LoVo (cell line): ENCODE measurements at regions not wholly inside any gene's neighbourhood (a gene's known extent, or its start where the extent isn't known, plus 50 kb on each side); places are given as distances from the start of the nearest gene placed in this dataset.
"Not testable (repeated sequence)": the region's sequence is repeated elsewhere in the genome, so short reads cannot be mapped to it uniquely, and the experiment has no call there.

Source experiments
- DNase-seq: peaks from one replicate; pipeline ENCODE4 v3.0.0-alpha.2; 2016; ENCODE audit warnings: low spot score

DNA sequence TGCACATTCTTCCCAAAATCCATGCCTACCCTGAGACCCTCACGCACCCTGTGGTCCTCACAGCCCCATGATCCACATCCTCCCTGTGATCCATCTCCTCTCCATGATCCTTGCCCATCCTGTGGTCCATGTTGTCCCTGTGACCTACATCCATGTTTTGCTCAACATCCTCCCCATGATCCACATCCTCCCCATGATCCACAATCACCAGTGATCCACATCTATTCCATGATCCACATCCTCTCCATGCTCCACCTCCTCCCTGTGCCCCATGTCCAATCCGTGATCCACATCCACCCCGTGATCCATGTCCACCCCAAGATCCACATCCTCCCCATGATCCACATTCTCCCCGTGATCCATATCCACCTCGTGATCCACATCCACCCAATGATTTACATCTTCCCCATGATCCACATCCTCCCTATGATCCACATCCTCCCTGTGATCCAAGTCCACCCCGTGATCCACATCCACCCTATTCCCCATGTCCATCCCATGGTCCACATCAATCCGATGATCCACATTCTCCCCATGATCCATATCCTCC lies 281.2 kb downstream of the MYCN start:
- no peak for DNase-seq

DNA sequence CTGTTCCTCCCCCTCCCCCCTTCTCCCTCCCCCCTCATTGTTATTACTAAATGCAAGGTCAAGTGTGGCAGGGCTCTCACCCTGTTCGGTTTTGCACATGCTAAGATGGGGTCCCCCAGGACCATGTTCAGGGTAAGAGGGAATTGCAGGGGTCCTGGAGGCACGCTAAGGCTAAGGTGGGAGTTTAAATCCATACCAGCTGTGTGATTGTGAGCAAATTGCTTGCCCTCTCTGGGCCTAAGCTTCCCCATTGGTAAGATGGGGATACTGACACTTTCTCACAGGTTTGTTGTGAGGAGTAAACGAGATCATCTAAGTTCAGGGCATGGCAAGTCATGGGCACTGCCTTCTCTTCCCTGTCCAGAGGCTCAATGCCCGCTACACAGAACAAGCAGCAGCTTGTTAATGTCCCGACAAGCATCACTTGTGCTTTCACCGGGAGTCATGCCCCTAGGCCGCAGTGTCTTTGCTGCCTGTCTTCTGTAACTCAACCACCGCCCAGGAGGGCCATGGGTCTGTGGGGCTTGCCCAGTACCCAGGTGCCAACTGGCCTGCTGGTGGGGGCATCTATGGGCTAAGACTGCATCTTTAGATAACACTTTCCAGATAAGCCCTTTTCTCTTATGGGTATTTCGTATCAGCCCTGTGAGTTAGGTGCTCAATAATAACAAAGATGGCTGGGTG lies 279.1 kb downstream of the MYCN start:
- DNase-seq = no peak

DNA sequence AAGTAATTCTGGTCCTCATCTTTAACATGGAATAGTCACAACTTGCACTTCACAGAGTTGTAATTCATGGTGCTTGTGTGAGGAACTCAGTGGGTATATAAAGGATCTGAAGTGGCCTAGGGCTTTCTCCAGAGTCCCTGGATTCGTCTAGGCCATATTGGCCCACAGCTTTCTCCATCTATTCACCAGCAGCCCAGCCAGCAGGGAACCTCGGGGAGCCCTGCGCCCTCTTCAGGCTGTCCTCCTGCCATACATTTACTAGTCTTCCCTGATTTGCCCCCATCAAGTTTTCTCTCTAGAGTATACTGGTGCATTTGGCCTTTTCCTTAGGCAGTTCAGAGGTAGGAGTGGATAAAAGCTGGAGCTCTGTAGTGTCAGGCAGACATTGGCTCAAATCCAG lies 278.3 kb downstream of the MYCN start:
- DNase-seq = peak; percentile 1

DNA sequence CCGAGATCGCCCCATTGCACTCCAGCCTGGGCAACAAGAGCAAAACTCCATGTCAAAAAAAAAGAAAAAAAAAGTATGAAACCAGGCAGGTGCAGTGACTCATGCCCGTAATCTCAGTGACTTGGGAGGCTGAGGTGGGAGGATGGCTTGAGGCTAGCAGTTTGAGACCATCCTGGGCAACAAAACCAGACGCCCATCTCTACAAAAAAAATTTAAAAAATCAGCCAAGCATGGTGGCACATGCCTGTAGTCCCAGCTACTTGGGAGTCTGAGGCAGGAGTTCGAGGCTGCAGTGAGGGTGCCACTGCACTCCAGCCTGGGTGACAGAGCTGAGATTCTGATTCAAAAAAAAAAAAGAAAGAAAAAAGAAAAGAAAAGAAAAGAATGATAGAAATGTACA lies 277.8 kb downstream of the MYCN start:
- DNase-seq = no peak

DNA sequence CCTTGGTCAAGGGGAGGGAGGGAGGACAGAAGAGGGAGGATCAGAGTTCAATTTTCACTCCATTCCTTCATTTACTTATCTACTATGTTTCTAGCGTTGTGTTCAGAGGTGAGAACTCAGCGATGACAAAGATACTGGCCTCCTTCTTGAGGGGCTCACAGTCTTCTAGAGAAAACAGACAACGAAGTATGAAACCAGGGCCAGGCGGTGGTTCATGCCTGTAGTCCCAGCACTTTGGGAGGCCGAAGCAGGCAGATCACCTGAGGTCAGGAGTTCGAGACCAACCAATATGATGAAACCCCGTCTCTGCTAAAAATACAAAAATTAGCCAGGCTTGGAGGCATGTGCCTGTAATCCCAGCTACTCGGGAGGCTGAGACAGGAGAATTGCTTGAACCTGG lies 277.4 kb downstream of the MYCN start:
- not testable (repeated sequence) for DNase-seq

DNA sequence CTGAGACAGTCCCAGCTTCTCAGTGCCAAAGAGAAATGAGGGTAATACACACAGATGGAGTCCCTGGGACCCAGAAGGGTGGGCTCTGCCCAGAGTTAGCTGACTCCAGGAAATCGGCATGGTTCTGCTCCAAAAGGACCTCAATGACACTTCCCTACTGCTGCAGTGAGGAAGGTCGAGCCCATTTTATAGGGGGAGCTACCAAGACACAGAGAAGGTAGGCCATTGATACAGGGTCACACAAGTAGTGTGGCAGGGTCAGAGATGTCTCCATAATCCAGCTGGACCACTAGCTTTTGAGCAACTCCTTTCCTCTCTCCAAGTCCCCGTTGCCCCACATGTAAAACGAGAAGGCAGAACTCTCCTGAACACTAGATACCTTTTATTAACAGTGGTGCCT lies 276.9 kb downstream of the MYCN start:
- DNase-seq = no peak

DNA sequence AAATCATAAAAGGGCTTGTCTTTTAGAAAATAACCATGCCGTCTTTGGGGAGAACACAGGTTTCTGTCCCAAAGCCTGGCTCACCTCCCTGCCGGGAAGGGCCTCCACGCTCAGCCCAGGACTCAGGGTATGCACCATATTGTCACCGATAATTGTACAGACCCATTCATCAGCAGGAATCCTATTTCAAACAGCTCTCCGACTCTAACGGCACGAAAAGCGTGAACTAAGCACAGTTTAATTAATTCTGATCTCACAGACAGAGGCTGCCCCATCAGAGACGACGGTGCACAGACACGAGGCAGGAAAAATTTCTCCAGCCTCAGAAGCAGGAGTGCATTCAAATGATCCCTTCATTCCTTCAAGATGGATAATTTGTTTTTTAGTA lies 276.2 kb downstream of the MYCN start:
- no peak for DNase-seq

DNA sequence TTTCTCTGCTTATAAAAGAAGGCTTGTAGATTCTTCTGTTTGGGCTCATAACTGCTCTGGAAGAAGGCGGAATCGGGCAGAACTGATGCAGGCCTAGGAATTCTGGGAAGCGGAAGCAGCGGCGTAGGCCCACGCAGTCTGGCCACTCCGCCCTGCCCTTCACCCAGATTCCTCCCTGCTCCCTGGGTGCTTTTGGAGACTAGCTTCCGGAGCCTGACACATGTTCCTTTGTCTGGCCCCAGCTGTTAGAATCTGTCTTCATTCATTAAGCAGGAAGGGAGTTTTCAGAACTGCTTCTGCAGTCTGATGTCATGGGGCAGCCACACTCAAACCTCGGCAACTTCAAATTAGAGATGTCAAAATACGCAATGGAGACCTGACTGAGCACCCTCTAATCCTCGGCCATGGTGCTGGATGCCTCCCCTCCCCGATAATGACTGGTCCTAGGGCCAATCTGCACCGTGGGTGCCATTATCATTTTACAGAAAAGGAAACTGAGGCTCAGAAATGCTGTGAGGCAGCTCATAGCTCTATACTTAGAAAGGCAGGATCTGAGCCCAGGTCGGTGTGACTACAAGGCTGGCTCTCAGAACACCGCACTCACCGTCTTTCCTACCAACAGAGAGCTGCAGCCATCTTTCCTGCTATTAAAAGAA lies 275.7 kb downstream of the MYCN start:
- DNase-seq = no peak

DNA sequence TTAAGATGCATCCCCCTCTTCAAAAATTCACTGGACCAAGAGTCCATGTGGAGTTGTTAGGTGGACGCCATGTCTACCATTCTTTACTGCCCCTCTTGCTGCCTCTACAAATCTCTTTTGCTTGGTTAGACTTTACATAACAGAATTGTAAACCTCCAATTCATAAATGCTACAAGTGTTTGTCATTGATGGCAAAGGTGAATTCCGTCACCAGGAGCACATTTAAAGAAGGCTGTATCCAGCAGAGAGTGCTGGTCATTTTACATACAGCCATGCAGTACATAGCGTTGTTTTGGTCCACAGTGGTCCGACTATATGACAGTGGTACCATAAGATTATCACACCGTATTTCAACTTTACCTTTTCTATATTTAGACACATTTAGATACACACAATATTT lies 274.5 kb downstream of the MYCN start:
- DNase-seq = no peak

DNA sequence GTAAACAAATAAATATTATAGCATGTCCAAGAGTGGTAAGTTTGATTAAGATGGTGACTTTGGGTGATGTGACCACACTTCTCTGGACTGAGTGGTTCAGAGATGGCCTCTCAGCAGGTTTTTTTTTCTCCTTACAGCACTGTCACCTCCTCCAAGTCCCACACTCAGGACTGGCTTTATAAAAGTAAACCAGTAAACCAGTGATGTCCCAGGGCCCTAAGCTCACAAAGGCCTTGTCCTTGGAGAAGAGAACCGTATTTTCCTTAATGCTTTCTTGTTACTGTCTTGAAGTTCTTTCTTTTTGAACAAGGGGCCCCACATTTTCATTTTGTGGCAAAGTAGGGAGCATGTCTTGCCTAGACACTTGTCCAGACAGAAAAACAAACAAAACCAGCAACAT lies 274.0 kb downstream of the MYCN start:
- no peak for DNase-seq

DNA sequence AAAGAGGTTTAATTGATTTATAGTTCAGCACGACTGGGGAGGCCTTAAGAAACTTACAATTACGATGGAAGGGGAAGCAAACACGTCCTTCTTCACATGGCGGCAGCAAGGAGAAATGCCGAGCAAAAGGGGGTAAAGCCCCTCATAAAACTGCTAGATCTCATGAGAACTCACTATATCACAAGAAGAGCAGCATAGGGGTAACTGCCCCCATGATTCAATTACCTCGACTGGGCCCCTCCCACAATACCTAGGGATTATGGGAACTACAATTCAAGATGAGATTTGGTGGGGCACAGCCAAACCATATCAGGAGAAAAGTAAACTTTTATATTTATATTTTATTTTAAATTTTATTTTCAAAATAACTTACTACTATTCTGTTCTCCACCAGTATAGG lies 272.0 kb downstream of the MYCN start:
- no peak for DNase-seq

DNA sequence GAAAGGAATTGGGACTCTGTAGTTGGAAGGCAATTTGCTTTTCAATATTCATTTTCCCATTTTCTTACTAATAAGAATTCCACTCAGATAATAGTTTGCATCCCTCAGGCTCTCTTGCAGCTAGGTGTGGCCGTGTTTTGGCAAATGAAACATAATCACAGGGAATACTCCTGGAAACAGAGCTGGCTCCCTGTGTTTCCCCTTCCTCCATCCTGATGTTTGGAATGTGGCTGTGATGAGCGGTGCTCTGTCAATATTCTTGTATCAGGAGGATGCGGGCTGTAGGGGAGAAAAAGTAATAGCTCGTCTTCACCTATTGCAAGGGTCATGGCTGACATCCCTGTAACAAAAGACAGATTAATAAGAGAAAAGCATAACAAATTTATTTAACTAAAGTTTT lies 271.0 kb downstream of the MYCN start:
- DNase-seq = no peak

DNA sequence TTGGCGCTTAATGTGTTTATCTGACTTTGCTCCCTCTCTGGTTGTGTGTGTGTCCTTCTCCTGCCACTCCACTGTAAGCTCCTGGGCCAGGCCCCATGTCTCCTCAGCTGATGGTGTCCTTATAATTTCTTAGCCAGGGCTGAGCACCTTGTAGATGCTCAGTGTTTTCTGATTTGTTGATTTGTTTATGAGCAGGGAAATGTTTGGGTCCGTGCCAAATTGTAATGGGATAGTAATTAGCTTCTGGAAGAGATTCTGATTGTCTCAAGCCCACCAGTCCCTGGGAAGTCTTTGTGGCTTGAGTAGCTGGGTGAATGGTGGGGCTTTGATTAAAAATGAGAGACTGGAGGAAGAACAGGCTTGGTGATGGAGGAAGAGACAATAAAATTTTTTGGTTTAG lies 270.5 kb downstream of the MYCN start:
- DNase-seq = no peak

DNA sequence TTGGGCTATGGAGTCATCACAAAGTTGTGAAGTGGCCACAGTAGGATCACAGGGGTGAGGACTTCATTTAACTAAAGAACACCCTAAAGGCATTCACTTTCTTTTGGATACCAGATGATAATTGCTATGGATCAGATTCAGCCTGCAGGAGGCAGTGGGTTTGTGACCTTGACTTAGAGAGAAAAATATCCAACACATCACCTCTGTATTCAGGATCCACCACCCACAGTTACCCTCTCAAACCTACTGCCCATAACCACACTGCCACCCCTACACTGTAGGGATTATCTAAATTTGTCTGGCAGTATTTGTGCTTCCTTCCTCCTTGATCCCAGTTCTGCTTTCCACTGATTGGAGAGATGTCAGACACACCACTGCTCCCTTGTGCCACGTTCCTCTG lies 269.4 kb downstream of the MYCN start:
- no peak for DNase-seq

DNA sequence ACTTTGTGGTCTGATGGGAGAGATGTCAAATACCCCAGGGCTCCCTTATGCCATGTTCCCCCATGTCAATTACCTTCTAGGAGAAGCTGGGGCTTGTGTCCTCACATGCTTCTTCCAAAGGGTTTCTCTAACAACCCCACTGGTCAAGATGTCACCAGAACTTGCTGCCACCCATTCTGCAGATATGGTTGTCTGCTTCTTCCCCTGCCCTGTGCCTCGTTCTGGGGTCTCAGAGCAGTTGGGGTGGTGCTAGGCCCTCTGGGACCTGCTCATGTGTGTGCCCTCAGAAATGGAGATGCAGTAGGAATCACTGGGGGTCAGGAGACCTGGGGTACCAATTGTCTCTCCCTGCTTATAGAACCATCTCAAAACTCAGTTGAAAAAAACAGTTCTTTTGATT lies 268.6 kb downstream of the MYCN start:
- DNase-seq = no peak

DNA sequence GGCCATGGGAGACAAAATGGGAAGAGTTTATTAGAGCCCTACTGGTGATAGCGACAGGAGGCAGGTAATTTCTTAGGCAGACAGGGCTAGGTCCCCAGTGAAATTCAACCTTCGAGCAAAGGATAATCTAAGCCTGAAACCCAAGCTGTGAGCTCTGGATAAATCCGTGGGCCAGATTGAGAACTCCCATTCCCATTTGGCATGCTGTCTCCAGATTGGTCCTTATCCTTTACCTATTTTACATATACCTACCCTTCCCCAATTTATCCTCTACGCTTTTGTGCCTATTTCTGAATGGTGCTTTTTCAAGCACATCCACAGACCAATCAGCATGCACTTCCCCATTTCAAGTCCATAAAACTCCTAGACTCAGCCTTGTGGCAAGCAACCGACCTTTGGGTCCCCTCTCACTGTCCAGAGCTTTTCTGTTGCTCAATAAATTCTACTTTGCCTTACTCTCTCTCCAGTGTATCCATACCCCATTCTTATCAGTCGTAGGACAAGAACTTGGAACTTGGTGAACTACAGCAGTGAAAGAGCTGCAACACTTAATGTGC lies 268.0 kb downstream of the MYCN start:
- DNase-seq = no peak

DNA sequence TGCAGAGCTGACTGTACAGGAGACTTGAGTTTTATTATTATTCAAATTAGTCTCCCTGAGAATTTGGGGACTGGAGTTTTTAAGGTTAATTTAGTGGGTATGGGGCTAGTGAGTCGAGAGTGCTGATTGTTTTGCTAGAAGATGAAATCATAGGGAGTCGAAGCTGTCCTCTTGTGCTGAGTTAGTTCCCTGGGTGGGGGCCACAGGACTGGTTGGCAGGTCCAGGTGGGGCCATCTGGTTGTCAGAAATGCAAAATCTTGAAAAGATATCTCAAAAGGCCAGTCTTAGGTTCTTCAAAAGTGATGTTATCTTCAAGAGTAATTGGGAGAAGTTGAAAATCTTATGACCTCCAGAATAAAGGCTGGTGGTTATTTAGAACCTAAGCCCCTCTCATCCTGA lies 267.3 kb downstream of the MYCN start:
- DNase-seq = no peak

DNA sequence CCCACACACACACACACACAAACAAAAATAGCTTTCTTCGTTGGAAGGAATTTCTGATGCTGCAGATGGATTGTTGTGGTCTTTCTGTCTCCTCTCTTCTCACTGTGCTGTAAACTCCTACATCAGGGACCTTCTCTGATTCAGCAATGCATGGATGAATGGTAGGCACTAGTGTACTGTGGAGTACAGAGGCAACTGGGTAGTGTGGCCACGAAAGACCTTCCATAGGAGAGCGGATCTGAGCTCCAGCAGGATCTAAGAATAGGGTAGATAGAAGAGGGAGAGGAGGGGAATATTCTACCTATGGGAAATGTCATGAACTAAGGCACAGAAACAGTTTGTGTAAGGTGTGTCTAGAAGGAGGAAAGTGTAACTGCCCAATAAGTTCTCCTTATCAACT lies 266.8 kb downstream of the MYCN start:
- no peak for DNase-seq

DNA sequence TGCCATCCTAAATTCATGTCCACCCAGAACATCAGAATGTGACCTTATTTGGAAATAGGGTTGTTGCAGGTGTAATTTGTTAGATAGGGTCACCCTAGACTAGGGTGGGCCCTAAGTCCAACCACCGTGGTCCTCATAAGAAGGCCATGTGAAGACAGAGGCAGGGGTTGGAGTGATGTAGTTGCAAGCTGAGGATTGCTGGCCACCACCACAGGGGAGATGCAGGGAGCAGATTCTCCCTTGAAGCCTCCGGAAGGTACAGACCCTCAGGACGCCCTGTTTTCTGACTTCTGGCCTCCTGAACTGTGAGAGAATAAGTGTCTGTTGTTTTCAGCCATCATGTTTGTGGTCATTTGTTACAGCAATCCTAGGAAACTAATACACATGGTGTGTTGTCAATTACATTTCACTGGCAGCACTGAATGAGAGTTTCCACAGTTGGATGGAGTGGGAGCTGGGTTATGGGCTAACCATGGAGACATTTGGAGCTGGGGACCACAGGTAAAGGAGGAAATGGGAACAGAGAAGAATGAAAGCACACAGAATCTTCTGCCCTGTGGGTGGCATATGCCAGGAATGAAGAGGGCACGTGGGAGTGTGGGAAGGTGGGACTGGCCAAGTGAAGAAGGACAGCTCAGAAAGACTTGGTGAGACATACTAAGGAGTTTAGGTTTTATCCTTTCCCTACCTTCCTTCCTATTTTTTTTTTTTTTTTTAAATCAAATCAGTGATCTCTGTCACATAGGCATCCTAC lies 266.0 kb downstream of the MYCN start:
- no peak for DNase-seq

DNA sequence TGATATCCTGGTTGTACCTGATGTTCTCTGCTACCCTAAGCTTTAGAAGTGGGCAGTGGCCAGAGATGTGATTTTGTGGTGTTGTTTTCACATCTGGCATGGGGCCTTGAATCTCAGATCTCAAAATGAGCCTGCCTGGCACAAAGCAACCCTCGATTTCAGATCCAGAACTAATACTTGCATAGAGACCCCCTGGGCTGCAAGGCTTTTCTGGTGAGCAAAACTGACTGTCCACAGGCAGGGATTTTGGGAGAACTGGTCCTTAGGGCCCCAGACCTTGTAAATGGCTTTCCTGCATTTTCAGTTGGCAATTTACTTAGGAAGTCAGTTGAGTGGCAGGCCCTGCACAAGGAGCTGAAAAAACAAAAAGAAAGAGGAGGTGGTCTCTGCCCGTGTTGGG lies 265.3 kb downstream of the MYCN start:
- DNase-seq = no peak

DNA sequence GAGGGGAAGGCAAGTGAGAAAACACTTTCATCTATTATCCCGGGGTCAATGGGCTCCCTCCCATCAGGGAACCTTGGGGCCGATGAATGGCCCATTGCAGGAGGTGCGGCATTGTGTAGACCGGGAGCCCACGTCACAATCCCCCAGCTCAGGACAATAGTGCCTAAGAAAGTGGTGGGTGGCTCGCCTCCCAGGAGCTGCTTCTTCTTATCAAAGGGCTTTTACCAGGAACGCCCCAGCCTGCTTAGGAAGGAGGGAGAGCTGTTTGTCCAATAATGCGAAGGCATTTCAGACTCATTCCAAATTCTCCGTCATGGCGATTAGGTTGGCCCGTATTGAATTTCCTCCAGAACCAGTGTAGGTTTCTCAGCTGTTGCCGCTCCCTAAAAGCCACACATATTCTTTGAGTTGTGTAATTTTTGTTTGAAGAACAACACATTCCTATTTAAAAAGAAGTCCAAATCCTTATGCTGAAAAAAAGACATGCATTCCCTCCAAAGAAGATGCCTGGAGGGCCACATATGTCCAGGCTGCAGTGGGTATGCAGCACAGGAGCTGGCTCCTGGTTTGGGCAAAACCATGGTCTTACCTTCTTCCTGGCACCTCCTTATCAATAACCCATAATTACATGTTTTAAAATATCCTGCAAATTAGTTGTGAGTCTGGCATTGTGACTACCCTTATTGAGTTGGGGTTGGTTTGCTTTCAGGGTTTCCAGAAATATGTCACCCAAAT lies 264.7 kb downstream of the MYCN start:
- no peak for DNase-seq

DNA sequence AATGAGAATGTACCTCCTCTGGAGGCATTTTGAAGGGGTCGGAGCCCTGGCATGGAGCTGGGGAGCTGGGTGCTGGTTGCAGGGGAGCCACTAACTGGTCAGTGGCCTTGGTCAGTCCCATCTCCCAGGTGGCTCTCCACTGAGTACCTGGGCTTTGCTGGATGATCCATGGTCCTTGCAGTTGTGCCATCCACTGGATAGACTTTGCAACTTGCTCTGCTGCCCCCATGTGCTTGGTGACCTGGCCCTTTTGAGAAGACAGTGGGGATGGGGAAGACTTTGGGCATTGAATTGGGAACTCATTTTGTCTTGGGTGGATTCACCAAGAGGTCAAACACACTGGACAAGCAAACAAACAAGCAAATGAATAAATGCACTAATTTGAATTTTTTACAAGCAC lies 263.9 kb downstream of the MYCN start:
- DNase-seq = no peak
